ENCODE measurements at regions not wholly inside any gene's neighbourhood (a gene's known extent, or its start where the extent isn't known, plus 50 kb on each side); places are given as distances from the start of the nearest gene placed in this dataset.

- TF ChIP-seq POLR2AphosphoS5 (IDR thresholded peaks at IDR 0.05) (no peak), EP300 (IDR thresholded peaks at IDR 0.05) (no peak), CTCF (IDR thresholded peaks at IDR 0.05) (no peak)
- no peaks in the 10 kb centered on the region for H3K4me1 ChIP-seq
- H3K27ac ChIP-seq = no peak overlapping the region
- no peak overlapping the region for H3K4me3 ChIP-seq
- no peaks in the 10 kb centered on the region for H3K36me3 ChIP-seq
- H3K9me3 ChIP-seq = no peaks in the 10 kb centered on the region
- intact Hi-C loops (cut with DNase I) = no loop called here
- no peak for DNase-seq
- H3K27me3 ChIP-seq = no peaks in the 10 kb centered on the region
These were observed 754.8 kb upstream of the SLITRK6 start for GRCh38 chr13:86554066-86554465.

GRCh38 chr13:86559901-86560300, 760.7 kb upstream of the SLITRK6 start:
- no peak overlapping the region for H3K4me3 ChIP-seq
- peaks cover 0 to 3% (median 0%) of the 10 kb centered on the region in 4 donors for H3K4me1 ChIP-seq
- H3K27ac ChIP-seq = no peak overlapping the region
- 31 to 39% methylated on average over 1 of the region's 1 CpG for WGBS, 2 donors
- intact Hi-C loops (cut with DNase I) = no loop called here
- DNase-seq = no peak
- H3K9me3 ChIP-seq = peaks cover 0 to 2% (median 0%) of the 10 kb centered on the region in 4 donors
- no peak for TF ChIP-seq POLR2AphosphoS5 (IDR thresholded peaks at IDR 0.05)
- TF ChIP-seq CTCF (IDR thresholded peaks at IDR 0.05) = no peak
- no peak for TF ChIP-seq POLR2A (IDR thresholded peaks at IDR 0.05)
- TF ChIP-seq EP300 (IDR thresholded peaks at IDR 0.05) = no peak
- H3K27me3 ChIP-seq = no peaks in the 10 kb centered on the region
- no peaks in the 10 kb centered on the region for H3K36me3 ChIP-seq

- Histone ChIP-seq H3K4me1 (peaks cover 0 to 3% (median 0%) of the 10 kb centered on the region in 4 donors), H3K27me3 (no peaks in the 10 kb centered on the region), H3K9me3 (peaks cover 0 to 2% (median 0%) of the 10 kb centered on the region in 4 donors), H3K4me3 (no peak overlapping the region), H3K36me3 (no peaks in the 10 kb centered on the region), H3K27ac (no peak overlapping the region)
- intact Hi-C loops (cut with DNase I) = no loop called here
- no peak for TF ChIP-seq POLR2A (IDR thresholded peaks at IDR 0.05)
- no peak for TF ChIP-seq EP300 (IDR thresholded peaks at IDR 0.05)
- no peak for TF ChIP-seq POLR2AphosphoS5 (IDR thresholded peaks at IDR 0.05)
- TF ChIP-seq CTCF (IDR thresholded peaks at IDR 0.05) = no peak
- 93 to 94% methylated on average over 6 of the region's 6 CpGs for WGBS, 2 donors
- no peak for DNase-seq
These were observed 763.6 kb upstream of the SLITRK6 start for GRCh38 chr13:86562866-86563265.

GRCh38 chr13:86563308-86563707, 764.1 kb upstream of the SLITRK6 start:
- Histone ChIP-seq H3K27me3 (no peaks in the 10 kb centered on the region), H3K4me1 (peaks cover 0 to 3% (median 0%) of the 10 kb centered on the region in 4 donors), H3K27ac (no peak overlapping the region), H3K36me3 (no peaks in the 10 kb centered on the region), H3K4me3 (no peak overlapping the region), H3K9me3 (peaks cover 0 to 2% (median 0%) of the 10 kb centered on the region in 4 donors)
- TF ChIP-seq POLR2AphosphoS5 (IDR thresholded peaks at IDR 0.05) (no peak), EP300 (IDR thresholded peaks at IDR 0.05) (no peak), CTCF (IDR thresholded peaks at IDR 0.05) (no peak), POLR2A (IDR thresholded peaks at IDR 0.05) (no peak)
- DNase-seq = no peak
- 69 to 72% methylated on average over 2 of the region's 2 CpGs for WGBS, 2 donors
- intact Hi-C loops (cut with DNase I) = no loop called here

- H3K9me3 ChIP-seq = peaks cover 0 to 4% (median 0%) of the 10 kb centered on the region in 4 donors
- H3K36me3 ChIP-seq = no peaks in the 10 kb centered on the region
- H3K27ac ChIP-seq = no peak overlapping the region
- TF ChIP-seq POLR2AphosphoS5 (IDR thresholded peaks at IDR 0.05) = no peak
- TF ChIP-seq EP300 (IDR thresholded peaks at IDR 0.05) = no peak
- TF ChIP-seq POLR2A (IDR thresholded peaks at IDR 0.05) = no peak
- TF ChIP-seq CTCF (IDR thresholded peaks at IDR 0.05) = no peak
- H3K4me3 ChIP-seq = no peak overlapping the region
- DNase-seq = no peak
- H3K27me3 ChIP-seq = no peaks in the 10 kb centered on the region
- WGBS, 2 donors = 74 to 88% methylated on average over 3 of the region's 3 CpGs
- intact Hi-C loops (cut with DNase I) = no loop called here
- no peaks in the 10 kb centered on the region for H3K4me1 ChIP-seq
These were observed 767.9 kb upstream of the SLITRK6 start for GRCh38 chr13:86567119-86567518.

Data from sigmoid colon (tissue), 6 donors.